ENCODE measurements at regions not wholly inside any gene's neighbourhood (a gene's known extent, or its start where the extent isn't known, plus 50 kb on each side); places are given as distances from the start of the nearest gene placed in this dataset.

DNA sequence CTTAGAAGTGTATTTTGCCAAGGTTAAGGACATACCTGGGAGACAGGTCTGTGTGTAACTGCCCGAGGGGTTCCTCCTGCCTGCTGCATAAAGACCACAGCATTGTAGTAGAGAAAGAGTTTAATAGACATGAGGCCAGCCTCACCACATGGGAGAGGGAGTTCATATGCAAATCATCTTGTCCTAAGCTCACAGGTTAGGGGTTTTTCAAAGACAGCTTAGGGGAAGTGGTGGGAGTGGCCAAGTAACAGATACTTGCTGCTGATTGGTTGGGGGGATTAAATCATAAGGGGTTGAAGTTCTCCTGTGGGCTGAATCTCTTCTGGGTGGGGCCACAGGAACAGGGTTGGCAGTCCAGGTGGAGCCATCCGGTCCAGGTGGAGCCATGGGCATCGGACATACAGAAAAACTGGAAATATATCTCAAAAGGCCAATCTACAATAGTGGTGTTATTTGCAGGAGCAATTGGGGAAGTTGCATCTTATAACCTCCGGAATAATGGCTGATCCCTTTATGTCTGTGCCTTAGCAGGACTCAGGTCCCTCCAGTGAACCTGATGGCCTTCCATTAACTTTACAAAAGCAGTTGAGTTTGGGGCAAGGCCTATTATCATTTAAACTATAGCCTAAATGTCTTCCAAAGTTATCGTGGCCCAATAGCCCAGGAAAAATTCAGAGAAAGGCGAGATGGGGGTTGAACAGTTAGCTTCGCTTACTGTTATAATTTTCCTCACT lies 86.0 kb upstream of the MFGE8 start:
- no peak for TF ChIP-seq ETV6 (conservative IDR thresholded peaks at IDR 0.05 in 1 of 2, IDR thresholded peaks at IDR 0.05 in 1 of 2; ENCODE audit: borderline replicate concordance in 1 of 2, low read depth in 1 of 2)
- TF ChIP-seq EP300 (IDR thresholded peaks at IDR 0.05; ENCODE audit: borderline replicate concordance in 1 of 2, control insufficient read depth in 1 of 2, low read depth in 2 of 2, low read length in 2 of 2) = no peak
- no peak for TF ChIP-seq RCOR1 (conservative IDR thresholded peaks at IDR 0.05; ENCODE audit: low read depth, low read length)

Data from GM12878 (cell line).